ENCODE measurements at regions not wholly inside any gene's neighbourhood (a gene's known extent, or its start where the extent isn't known, plus 50 kb on each side); places are given as distances from the start of the nearest gene placed in this dataset.
"Not testable (repeated sequence)": the region's sequence is repeated elsewhere in the genome, so short reads cannot be mapped to it uniquely, and the experiment has no call there.

DNA sequence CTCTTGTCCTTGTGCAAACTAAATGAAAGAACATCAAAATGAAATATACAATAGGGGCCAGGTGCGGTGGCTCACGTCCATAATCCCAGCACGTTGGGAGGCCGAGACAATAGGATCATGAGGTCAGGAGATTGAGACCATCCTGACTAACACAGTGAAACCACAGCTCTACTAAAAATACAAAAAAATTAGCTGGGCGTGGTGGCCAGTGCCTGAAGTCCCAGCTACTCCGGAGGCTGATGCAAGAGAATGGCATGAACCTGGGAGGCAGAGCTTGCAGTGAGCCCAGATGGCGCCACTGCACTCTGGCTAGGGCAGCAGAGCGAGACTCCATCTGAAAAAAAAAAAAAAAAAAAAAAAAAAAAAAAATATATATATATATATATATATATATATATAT, 132.7 kb upstream of the HSFY2 start:
- DNase-seq: not testable (repeated sequence)

DNA sequence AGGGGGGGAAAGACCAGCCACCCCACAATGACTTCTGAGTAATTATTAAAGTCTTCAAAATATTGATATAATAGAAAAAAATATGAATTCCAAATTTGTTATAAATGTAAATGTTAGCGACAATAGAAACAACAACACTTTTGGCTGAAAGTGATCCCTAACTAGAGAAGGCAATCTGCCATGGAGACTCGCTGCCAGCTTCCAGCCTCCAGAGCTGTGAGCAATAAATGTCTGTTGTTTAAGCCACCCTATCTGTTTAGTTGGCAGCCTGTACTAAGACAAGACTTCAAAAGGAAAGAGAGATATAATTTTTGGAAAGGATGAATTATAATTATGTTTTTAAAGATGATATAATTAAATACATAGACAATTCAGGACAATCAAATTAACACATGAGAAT, 130.8 kb upstream of the HSFY2 start:
- DNase-seq: no peak

- no peak for DNase-seq
These were observed 118.5 kb upstream of the HSFY2 start for GRCh38 chrY:18891994-18892393.

GRCh38 chrY:18889548-18889947, 116.0 kb upstream of the HSFY2 start:
- DNase-seq: no peak

DNA sequence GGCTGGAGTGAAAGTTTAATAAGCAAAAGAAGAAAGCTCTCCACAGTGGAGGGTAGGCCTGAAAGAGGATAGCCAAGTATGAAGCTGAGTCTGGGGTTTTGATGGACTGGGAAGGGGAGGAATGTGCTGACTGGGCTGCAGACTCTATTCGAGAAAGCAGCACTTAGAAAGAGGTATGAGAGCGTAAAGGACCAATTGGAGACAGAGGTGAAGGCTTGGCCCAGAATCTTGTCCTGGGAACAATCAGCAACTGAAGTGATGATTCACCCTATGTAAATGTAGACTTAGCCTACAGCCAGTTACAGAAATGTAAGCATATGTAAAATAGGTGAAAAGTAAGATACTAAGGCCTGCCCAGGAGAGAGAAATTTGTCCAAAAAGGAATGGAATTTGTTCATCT, 111.2 kb upstream of the HSFY2 start:
- DNase-seq: no peak

DNA sequence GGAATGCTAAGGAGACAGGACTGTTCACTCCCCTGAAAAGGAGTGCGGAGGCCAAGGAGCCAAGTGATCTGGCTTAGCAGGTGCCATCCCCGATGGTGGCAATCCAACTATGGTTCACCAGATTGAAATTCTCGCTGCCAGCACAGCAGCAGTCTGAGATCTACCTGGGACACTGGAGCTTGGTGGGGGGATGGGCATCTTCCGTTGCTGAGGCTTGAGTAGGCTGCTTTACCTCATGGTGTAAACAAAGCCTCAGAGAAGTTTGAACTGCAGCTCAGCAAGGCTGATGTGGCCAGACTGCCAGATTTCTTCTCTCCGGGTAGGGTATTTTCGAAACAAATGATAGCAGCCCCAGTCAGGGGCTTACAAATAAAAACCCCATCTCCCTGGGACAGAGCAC, 95.6 kb upstream of the HSFY2 start:
- DNase-seq: not testable (repeated sequence)

DNA sequence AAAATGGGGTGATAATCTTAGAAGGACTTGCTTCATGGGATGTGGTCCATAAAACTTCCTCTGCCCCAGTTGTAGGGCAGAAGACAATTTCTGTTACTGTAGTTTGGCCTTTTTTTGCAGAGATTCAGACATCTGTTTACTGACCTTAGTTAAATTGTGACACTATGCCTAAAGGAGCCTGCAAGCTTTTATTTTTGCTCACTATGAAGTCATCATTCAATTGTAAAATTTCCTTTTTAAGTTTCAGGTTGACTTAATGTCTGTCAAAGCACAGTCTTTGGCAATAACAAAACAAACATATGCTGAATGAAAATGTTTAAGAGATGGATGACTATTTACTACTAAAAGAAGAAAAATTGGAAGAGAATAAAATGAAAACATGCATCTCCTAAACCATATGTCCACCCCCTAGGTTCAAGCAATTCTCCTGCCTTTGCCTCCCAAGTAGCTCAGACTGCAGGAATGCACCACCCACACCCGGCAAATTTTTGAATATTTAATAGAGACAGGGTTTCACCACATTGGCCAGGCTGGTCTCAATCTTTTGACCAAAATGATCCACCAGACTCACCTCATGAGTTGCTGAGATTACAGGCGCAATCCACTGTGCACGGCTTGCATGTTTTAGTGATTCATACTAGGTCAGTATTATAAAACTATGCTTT, 93.5 kb upstream of the HSFY2 start:
- DNase-seq: not testable (repeated sequence)

GRCh38 chrY:18860856-18861255, 87.3 kb upstream of the HSFY2 start:
- not testable (repeated sequence) for DNase-seq

GRCh38 chrY:18858484-18859191, 85.1 kb upstream of the HSFY2 start:
- DNase-seq: not testable (repeated sequence)

- not testable (repeated sequence) for DNase-seq
These were observed 81.6 kb upstream of the HSFY2 start for GRCh38 chrY:18855184-18855583.

DNA sequence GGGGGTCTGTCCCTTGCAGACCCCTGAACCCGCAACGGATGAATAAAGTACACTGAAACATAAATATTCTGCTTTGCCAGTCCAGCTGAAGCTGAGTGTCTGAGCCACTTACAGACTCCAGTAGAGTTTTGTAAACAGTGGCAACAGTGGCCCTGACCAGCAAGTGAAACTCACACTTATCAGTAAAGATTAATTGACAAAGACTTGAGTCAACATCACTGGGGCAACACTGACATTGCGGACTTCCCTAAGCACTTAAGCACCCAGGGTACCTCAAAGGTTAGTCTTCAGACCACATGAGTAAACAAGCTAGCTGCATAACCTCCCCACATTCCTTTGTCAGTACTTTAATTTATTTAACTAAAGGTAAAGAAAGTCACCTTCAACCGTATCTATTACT, 79.8 kb upstream of the HSFY2 start:
- not testable (repeated sequence) for DNase-seq

DNA sequence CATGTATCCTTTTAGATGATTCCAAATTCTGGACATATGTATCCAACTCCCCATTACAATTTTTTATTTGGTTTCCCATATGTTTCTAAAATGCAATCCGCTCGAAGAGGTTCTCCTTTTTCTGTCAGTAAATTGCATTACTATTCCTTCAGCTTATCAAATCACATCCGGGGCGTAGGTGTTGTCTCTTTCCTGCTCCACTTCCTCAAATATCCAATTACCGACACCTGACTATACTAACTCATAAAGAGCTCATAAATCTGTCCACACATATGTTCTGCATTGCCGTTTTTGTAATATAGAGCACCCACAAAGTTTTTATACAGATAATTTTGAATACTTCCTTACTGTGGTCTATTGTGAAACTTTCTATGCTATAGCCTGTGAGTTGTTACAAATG, 63.1 kb upstream of the HSFY2 start:
- not testable (repeated sequence) for DNase-seq

Data from COR-L47 (cell line).